ENCODE measurements at regions not wholly inside any gene's neighbourhood (a gene's known extent, or its start where the extent isn't known, plus 50 kb on each side); places are given as distances from the start of the nearest gene placed in this dataset.
"Not testable (repeated sequence)": the region's sequence is repeated elsewhere in the genome, so short reads cannot be mapped to it uniquely, and the experiment has no call there.

- no peak for DNase-seq (ENCODE audit: low read depth in 2 of 2)
Measured at GRCh38 chr13:111584101-111584672, 263.7 kb downstream of the TEX29 start.

- no peak for DNase-seq (ENCODE audit: low read depth in 2 of 2)
Measured at GRCh38 chr13:111584870-111585269, 264.4 kb downstream of the TEX29 start.

- no peak for DNase-seq (ENCODE audit: low read depth in 2 of 2)
Measured at GRCh38 chr13:111586291-111586690, 265.8 kb downstream of the TEX29 start.

- DNase-seq (ENCODE audit: low read depth in 2 of 2), result no peak
Measured at GRCh38 chr13:111587249-111587648, 266.8 kb downstream of the TEX29 start.

- DNase-seq (ENCODE audit: low read depth in 2 of 2), result no peak
Measured at GRCh38 chr13:111589321-111589720, 268.9 kb downstream of the TEX29 start.

GRCh38 chr13:111589992-111590391 is 269.6 kb downstream of the TEX29 start:
- no peak for DNase-seq (ENCODE audit: low read depth in 2 of 2)

GRCh38 chr13:111590796-111591195 is 270.4 kb downstream of the TEX29 start:
- no peak for DNase-seq (ENCODE audit: low read depth in 2 of 2)

- DNase-seq (ENCODE audit: low read depth in 2 of 2), result not testable (repeated sequence)
Measured at GRCh38 chr13:111593490-111593889, 273.0 kb downstream of the TEX29 start.

- no peak for DNase-seq (ENCODE audit: low read depth in 2 of 2)
Measured at GRCh38 chr13:111594606-111595005, 274.2 kb downstream of the TEX29 start.

- no peak for DNase-seq (ENCODE audit: low read depth in 2 of 2)
Measured at GRCh38 chr13:111595276-111595675, 274.8 kb downstream of the TEX29 start.

GRCh38 chr13:111595791-111596190 is 275.3 kb downstream of the TEX29 start:
- DNase-seq (ENCODE audit: low read depth in 2 of 2), result no peak

GRCh38 chr13:111597191-111597611 is 276.8 kb downstream of the TEX29 start:
- DNase-seq (ENCODE audit: low read depth in 2 of 2), result no peak

- DNase-seq (ENCODE audit: low read depth in 2 of 2), result no peak
Measured at GRCh38 chr13:111597618-111598017, 277.2 kb downstream of the TEX29 start.

GRCh38 chr13:111598747-111599146 is 278.3 kb downstream of the TEX29 start:
- DNase-seq (ENCODE audit: low read depth in 2 of 2), result no peak

- DNase-seq (ENCODE audit: low read depth in 2 of 2), result no peak
Measured at GRCh38 chr13:111599791-111600190, 279.3 kb downstream of the TEX29 start.

GRCh38 chr13:111602874-111603273 is 282.4 kb downstream of the TEX29 start:
- no peak for DNase-seq (ENCODE audit: low read depth in 2 of 2)

GRCh38 chr13:111604097-111604496 is 283.7 kb downstream of the TEX29 start:
- no peak for DNase-seq (ENCODE audit: low read depth in 2 of 2)

GRCh38 chr13:111608556-111608955 is 288.1 kb downstream of the TEX29 start:
- DNase-seq (ENCODE audit: low read depth in 2 of 2), result no peak

- no peak for DNase-seq (ENCODE audit: low read depth in 2 of 2)
Measured at GRCh38 chr13:111609631-111610030, 289.2 kb downstream of the TEX29 start.

GRCh38 chr13:111610081-111610480 is 289.6 kb downstream of the TEX29 start:
- no peak for DNase-seq (ENCODE audit: low read depth in 2 of 2)

GRCh38 chr13:111610879-111611278 is 290.4 kb downstream of the TEX29 start:
- DNase-seq (ENCODE audit: low read depth in 2 of 2), result no peak

- DNase-seq (ENCODE audit: low read depth in 2 of 2), result no peak
Measured at GRCh38 chr13:111611651-111612050, 291.2 kb downstream of the TEX29 start.

GRCh38 chr13:111612886-111613285 is 292.4 kb downstream of the TEX29 start:
- DNase-seq (ENCODE audit: low read depth in 2 of 2), result no peak

GRCh38 chr13:111614009-111614408 is 293.6 kb downstream of the TEX29 start:
- DNase-seq (ENCODE audit: low read depth in 2 of 2), result no peak
